H54 (cell line): ENCODE measurements at regions not wholly inside any gene's neighbourhood (a gene's known extent, or its start where the extent isn't known, plus 50 kb on each side); places are given as distances from the start of the nearest gene placed in this dataset.

Experiments used
- DNase-seq: peaks from one replicate; pipeline ENCODE4 v3.0.0; 2011; ENCODE audit warnings: low spot score, mixed read lengths; ENCODE audit not compliant: insufficient read length
- FAIRE-seq: peaks from 3 replicates; lab custom pipeline; 2011; peaks lifted over from hg19 to GRCh38; lab: Jason Lieb, UNC
- POLR2A ChIP-seq: IDR thresholded peaks from 2 replicates; pipeline ENCODE4 v1.6.1; 2011; ENCODE audit warnings: low read depth, mild to moderate bottlenecking, low read length

DNA sequence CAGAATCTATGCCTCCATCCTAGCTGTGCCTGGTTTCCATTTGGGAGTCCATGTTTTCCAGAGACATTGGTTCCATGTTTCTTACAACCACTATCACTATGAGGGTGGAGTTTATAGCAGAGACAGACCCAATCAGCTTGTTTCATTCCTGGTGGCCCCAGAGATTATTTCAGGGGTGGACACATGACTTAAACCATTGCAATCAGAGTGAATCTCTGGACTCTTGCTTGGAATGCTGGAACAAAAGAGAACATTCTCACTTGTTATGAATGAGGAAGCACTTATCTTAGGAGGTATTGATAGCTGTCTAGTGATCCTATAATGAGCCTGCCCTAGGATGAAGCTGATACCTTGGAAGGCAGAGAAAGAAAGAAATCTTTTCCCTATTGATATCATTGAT, 250.3 kb downstream of the ATG4C start:
- TF ChIP-seq POLR2A: no peak
- DNase-seq: no peak
- no peak for FAIRE-seq

DNA sequence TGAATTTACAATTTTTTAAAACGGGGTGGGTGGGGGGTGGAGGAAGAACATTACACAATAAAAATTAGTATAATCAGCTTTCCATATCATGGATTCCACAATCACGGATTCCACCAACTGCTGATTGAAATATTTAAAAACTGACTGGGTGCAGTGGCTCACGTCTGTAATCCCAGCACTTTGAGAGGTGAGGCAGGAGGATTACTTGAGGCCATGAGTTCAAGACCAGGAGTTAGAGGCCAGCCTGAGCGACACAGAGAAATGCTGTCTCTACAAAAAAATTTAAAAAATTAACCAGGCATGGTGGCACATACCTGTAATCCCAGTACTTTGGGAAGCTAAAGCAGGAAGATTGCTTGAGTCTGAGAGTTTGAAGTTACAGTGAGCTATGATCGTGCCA, 254.7 kb downstream of the ATG4C start:
- TF ChIP-seq POLR2A: no peak
- FAIRE-seq (no peak), DNase-seq (no peak)

DNA sequence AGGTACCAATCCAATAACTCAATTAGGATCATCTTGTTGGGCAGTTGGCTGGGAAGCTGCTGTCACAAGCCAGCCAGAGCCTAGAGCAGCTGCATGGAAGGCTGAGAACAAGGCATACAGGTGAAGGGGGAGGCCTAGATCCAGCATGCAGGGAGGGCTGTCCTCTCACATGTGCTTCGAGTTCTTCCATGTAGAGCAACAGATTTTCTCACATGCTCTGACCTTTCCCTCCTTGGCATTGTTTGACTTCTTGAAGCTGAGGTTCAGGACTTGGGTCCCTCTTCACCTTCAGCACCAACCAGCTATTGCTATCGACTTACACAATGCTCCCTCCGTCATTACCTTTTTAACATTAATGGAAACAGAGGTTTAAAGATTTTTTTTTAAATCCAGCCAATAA, 257.7 kb downstream of the ATG4C start:
- no peak for FAIRE-seq
- DNase-seq: no peak
- TF ChIP-seq POLR2A: no peak

DNA sequence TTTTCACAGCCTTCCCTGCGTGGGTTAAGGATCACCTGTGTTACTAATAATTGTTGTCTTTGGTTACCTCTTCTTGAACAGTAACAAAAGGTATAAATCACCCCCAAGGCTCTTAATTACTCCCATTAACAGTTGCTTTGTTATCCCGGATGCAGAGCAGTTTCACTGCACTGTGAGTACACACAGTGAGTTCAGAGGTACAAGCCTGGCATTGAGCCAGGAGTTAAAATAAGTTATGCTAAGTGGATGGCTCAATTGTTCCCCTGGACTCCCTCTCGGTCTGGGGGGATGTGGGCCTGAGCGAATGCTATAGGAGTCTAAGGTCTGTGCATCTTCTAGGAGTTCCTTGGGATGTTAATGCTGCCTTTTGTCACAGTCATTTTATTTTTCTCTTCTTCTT, 258.3 kb downstream of the ATG4C start:
- FAIRE-seq (no peak), DNase-seq (no peak)
- TF ChIP-seq POLR2A: no peak

DNA sequence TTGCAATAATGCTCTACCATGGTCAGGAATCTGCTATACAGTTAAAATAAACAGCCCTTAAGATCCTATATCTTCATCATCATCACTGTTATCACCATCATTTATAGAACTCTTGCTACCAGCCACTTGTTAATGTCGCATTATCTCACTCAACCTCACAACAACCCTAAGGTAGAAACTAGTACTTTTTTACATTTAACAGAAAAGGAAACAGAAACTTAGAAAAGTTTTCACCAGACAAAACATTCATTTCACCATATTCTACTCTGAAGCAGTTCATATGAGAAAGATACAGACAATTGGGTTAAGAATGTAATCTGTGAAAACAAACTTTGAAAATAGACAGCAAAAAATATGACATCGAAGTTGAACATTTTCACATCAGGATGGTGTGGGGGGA, 262.6 kb downstream of the ATG4C start:
- TF ChIP-seq POLR2A: no peak
- DNase-seq (no peak), FAIRE-seq (no peak)

DNA sequence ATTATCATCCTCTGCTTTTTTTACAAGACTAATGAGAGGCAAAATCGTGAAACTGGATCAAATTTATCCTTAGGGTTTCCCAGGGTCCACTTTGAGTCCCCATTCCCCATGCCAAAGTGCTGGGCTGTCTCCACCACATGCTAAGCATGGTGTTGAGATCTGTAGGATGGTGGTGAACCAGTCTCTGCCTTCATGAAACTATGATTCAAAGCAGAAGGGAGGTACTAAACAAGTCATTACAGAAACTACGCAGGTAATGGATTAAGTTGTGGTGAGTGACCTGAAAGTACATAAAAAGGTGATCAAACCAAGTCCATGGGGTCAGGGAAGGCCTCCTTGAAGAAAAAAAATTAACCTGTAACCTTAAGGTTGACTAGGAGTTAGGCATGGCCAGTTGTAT, 265.2 kb downstream of the ATG4C start:
- DNase-seq (no peak), FAIRE-seq (no peak)
- no peak for TF ChIP-seq POLR2A

DNA sequence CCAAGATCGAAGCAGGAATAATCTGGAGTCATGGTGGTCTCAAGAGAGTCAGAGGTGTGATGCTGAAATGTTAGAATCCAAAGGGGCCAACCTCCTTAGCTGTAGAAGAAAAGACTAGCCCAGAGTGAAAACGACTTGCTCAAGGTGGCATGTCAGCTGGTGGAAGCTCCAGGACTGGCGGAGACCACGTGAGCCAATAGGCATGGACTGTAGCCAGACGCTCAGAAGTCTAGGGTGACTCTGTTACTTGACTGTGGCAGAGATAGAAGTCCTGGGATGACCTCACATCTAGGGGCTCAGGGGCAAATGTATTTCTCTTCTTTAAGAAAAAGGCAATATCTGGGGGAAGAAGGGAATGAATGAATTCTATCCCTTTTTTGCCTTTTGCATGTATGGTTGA, 267.4 kb downstream of the ATG4C start:
- DNase-seq (no peak), FAIRE-seq (no peak)
- TF ChIP-seq POLR2A: no peak

DNA sequence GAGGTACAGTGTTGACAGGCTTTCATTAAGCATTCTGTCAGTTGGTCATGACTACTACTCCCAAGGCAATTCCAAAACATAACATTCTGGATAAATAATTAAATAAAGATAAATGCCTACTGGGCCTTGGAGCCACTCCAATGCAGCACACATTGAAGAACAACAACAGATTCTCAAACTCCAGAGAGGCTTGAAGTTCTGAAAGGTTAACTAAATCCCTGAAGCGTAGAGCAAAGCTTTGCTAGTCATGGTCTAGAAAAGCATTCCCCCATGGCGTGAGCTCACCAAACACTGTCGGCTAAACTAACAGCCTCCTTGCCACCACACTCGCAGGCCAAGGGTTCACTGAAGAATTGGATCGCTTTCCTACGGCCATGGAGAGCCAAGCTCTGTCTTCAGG, 268.0 kb downstream of the ATG4C start:
- no peak for TF ChIP-seq POLR2A
- DNase-seq (no peak), FAIRE-seq (no peak)

DNA sequence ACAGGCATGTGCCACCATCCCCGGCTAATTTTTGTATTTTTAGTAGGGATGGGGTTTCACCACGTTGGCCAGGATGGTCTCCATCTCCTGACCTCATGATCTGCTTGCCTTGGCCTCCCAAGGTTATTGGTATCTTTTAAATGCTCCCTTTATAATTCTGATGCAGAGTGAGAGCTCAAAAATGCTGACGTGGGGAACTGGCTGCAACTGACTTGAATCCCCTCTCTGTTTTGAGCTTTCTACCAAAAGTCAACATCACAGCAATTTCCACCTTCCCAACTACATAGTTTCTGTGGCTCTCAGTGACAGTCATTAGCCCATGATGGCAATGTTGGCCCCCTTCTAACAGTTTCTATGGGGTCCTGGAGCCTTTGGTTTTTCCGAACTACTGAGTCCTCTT, 268.2 kb upstream of the FOXD3 start:
- no peak for TF ChIP-seq POLR2A
- FAIRE-seq: no peak

DNA sequence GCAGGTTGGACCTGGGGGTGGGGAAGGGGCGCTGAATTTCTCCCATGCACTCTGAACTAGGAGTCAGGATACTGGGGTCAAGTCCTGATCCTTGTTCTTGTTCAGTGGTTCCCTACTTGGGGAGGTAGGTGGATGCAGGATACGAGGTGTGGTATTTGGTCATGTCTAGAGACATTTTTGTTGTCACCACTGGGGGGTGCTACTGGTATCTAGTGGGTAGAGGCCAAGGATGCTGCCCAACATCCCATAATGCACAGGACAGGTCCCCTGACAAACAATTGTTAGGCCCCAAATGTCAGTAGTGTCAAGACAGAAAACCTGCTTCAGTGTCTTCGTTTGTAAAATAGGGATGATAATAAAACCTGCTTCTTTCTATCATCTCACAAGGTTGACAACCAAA, 259.0 kb upstream of the FOXD3 start:
- DNase-seq (no peak), FAIRE-seq (no peak)
- TF ChIP-seq POLR2A: no peak

More for the DNA sequence above, 268.2 kb upstream of the FOXD3 start:
- DNase-seq: no peak

DNA sequence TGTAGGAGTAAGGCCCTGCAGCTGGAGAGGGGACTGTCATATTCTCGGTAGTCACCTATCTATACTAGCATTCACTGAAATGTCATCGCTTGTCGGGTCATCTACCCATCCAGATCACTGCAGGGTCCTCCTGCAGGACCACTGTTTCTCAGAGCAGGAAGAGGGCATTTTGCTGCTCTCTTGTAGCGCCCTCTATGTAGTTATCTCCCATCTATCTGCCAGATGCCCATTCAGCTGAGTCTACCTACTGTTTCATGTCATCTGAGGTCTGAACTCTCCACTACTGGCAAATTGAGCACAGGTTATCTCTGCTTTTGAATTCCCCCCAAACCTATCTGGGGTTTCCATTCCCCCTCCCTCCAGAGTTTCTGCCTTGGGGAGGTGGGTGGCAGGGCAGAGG, 258.2 kb upstream of the FOXD3 start:
- no peak for FAIRE-seq
- TF ChIP-seq POLR2A: no peak
- DNase-seq: no peak

DNA sequence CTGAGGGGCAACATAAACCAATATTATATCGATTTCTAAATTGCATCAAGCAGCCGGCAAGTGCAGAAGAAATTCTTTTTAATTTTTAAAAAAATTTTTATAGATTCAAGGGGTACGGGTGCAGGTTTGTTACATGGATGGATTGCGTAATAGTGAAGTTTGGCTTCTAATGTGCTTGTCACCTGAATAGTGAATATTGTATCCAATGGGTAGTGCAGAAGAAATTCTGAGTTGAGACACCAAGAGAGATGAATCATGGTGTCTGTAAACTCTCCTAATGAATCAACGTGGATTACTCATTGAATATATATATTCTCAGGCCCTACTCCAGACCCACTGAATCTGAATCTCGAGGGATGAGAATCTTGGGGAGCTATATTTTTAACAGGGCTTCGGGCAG, 253.7 kb upstream of the FOXD3 start:
- FAIRE-seq (no peak), DNase-seq (peak; percentile 25)
- no peak for TF ChIP-seq POLR2A

DNA sequence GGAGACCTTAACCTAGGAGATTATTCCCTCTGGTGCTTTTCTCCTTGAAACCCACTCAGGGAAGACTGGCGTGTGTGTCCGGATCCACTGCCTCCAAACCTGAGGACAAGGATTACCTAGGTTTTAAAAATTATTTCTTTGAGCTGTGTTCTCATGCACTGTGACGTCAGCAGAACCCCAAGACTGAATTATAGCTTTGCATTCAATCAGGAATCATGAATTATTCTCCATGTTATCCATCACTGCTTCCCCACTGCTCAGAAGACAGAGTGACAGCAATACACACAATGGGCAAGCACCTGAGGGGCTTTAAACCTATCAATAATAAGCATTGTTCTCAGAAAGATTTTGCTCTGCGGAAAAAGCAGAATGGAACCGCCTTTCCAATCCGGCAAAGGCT, 253.2 kb upstream of the FOXD3 start:
- FAIRE-seq: no peak
- no peak for TF ChIP-seq POLR2A
- DNase-seq: no peak

DNA sequence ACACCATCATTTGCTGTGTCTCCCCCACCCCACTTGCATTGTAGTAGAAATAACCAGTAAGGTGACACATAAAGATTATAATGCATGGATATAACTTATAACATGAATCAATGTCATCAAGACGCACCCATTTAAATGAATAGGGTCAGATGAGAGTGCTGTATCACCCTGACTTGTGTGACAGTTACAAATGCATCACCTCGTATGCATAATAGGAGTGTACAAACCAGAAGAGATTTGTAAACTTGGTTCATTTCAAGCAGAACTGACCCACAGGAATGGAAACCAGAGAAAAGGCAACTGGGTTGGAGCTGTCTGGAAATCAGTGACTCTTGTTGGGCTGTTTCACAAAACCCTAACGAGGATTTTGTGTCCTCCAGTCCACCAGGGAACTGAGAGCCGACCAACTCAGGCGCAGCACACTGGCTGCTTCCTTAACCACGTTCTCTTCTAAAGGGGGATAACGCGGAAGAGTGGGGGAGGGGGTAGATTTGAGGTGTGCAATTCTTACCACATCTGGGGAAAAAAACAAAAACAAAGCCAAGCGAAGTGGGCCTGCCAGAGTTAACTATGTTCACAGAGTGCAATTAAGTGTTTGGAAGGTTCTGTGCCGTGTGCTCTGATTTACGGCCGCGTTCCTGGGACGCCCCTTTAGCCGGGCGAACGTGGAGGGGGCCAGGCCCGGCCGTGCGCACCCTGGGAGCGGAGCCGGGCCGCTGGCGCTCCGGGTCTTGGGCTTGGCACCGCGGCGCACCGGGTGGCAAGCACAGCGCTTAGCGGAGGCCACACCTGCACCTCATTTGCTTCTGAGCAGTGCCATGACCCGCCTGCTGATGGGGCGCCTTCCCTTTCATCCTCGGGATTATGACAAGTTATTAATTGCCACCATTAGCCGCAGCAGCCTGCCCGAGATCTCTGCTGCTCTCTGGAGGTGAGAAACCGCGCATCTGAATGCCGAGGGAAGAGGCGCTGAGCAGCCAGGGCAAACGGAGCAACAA, 248.8 kb upstream of the FOXD3 start:
- no peak for TF ChIP-seq POLR2A
- FAIRE-seq: no peak
- DNase-seq: no peak

DNA sequence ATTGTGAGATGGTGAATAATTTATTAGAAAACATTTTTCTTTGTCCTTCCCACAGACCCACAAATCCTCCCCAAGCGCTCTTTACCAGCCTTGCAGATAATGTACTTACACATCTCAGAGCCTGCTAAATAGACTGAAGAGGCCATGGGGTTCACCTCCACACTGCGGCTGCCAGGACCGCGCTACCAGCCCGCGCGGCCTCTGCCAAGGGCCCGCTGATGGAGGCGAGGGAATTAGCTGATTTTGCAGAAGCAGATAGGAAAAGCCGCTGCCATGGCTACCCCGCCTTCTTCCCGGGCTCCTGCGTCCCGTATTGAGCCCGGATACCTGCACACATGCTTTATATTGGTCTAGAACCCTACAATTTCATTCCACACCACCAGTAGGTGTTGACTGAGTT, 248.0 kb upstream of the FOXD3 start:
- FAIRE-seq (no peak), DNase-seq (no peak)
- no peak for TF ChIP-seq POLR2A
